PFSK-1 (cell line): ENCODE measurements at regions not wholly inside any gene's neighbourhood (a gene's known extent, or its start where the extent isn't known, plus 50 kb on each side); places are given as distances from the start of the nearest gene placed in this dataset.

Source experiments
- FOXP2 ChIP-seq: optimal IDR thresholded peaks from 2 replicates; pipeline ENCODE3; 2011; ENCODE audit warnings: borderline replicate concordance, control low read depth, inconsistent platforms; ENCODE audit not compliant: insufficient read depth; ENCODE audit errors: extremely low read length, extremely low read depth
- POLR2AphosphoS5 ChIP-seq: IDR thresholded peaks from 2 replicates; pipeline ENCODE4 v1.6.1; 2012; ENCODE audit warnings: low read depth, mild to moderate bottlenecking, control low read depth, low read length, moderate library complexity
- SIN3A ChIP-seq: IDR thresholded peaks from 2 replicates; pipeline ENCODE4 v1.6.1; 2012; ENCODE audit warnings: mild to moderate bottlenecking, low read length, moderate library complexity, borderline replicate concordance; ENCODE audit not compliant: insufficient read depth
- TF ChIP-seq, protein P1 (sequence below), 2 experiments: IDR thresholded peaks; 2 replicates each; pipeline versions ENCODE4 v1.6.1 to v1.8.0; 2011 to 2012; ENCODE audit warnings: low read depth in 2 of 2, low read length in 2 of 2, control low read depth in 1 of 2, inconsistent platforms in 1 of 2, mild to moderate bottlenecking in 1 of 2, moderate library complexity in 1 of 2; ENCODE audit not compliant: insufficient read depth in 1 of 2

GRCh38 chr12:22893878-22894277, 268.9 kb downstream of the ETNK1 start:
- TF ChIP-seq, protein P1, sequence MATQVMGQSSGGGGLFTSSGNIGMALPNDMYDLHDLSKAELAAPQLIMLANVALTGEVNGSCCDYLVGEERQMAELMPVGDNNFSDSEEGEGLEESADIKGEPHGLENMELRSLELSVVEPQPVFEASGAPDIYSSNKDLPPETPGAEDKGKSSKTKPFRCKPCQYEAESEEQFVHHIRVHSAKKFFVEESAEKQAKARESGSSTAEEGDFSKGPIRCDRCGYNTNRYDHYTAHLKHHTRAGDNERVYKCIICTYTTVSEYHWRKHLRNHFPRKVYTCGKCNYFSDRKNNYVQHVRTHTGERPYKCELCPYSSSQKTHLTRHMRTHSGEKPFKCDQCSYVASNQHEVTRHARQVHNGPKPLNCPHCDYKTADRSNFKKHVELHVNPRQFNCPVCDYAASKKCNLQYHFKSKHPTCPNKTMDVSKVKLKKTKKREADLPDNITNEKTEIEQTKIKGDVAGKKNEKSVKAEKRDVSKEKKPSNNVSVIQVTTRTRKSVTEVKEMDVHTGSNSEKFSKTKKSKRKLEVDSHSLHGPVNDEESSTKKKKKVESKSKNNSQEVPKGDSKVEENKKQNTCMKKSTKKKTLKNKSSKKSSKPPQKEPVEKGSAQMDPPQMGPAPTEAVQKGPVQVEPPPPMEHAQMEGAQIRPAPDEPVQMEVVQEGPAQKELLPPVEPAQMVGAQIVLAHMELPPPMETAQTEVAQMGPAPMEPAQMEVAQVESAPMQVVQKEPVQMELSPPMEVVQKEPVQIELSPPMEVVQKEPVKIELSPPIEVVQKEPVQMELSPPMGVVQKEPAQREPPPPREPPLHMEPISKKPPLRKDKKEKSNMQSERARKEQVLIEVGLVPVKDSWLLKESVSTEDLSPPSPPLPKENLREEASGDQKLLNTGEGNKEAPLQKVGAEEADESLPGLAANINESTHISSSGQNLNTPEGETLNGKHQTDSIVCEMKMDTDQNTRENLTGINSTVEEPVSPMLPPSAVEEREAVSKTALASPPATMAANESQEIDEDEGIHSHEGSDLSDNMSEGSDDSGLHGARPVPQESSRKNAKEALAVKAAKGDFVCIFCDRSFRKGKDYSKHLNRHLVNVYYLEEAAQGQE (IDR thresholded peaks at IDR 0.05; ENCODE audit: insufficient read depth in 1 of 2, low read depth in 2 of 2, low read length in 2 of 2): no peak
- TF ChIP-seq POLR2AphosphoS5 (no peak), SIN3A (no peak), FOXP2 (no peak)
